ENCODE measurements at regions not wholly inside any gene's neighbourhood (a gene's known extent, or its start where the extent isn't known, plus 50 kb on each side); places are given as distances from the start of the nearest gene placed in this dataset.

DNA sequence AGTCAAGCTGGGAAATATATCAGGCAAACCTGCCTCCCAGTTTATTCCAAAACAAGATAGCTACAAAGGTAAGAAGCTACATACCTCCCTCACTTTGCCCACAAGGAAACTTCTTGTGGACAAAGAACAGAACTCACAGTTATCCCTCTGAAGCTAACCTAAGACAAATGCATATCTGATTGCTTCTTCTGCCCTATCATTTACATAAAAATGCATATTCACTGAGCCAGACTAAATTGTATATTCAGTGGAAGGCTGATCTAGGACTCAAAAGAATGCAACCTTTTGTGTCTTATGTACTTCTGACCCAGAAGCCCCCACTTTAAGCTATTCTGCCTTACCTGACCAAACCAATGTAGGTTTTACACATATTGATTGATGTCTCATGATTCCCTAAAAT, 276.8 kb downstream of the HTR1A start:
- intact Hi-C loops (cut with DNase I), result no loop called here
- no peak for DNase-seq
- no peaks in the 10 kb centered on the region for H3K4me1 ChIP-seq

DNA sequence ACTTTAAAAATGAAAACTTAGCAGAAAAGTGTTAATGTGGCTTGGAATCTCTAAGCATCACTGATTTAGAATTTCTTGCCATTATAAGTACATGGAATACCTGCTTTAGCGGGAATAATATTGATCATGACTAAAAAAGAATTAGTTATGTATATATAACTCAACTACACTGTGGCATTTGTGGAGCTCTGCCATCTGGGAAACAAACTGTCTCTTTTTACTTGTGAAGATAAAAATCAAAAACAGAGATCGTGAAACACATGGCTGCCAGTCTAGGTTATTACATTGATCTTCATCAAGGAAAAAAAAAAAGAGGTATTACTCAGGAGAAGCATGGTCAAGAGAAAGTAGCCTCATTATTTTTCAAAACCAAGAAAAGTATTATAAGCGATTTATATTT, 287.4 kb downstream of the HTR1A start:
- TF ChIP-seq, protein P1, sequence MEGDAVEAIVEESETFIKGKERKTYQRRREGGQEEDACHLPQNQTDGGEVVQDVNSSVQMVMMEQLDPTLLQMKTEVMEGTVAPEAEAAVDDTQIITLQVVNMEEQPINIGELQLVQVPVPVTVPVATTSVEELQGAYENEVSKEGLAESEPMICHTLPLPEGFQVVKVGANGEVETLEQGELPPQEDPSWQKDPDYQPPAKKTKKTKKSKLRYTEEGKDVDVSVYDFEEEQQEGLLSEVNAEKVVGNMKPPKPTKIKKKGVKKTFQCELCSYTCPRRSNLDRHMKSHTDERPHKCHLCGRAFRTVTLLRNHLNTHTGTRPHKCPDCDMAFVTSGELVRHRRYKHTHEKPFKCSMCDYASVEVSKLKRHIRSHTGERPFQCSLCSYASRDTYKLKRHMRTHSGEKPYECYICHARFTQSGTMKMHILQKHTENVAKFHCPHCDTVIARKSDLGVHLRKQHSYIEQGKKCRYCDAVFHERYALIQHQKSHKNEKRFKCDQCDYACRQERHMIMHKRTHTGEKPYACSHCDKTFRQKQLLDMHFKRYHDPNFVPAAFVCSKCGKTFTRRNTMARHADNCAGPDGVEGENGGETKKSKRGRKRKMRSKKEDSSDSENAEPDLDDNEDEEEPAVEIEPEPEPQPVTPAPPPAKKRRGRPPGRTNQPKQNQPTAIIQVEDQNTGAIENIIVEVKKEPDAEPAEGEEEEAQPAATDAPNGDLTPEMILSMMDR (IDR thresholded peaks at IDR 0.05), result no peak
- Histone ChIP-seq H3K9ac (ENCODE audit: low read depth in 2 of 2, low read length in 2 of 2) (no peak overlapping the region), H3K27ac (no peak overlapping the region), H3K36me3 (no peaks in the 10 kb centered on the region), H3K9me3 (no peaks in the 10 kb centered on the region), H3K4me3 (no peak overlapping the region), H3K4me1 (no peaks in the 10 kb centered on the region), H3K27me3 (no peaks in the 10 kb centered on the region)
- DNase-seq, result no peak
- intact Hi-C loops (cut with DNase I), result no loop called here

More for the DNA sequence above, 276.8 kb downstream of the HTR1A start:
- Histone ChIP-seq H3K27me3 (no peaks in the 10 kb centered on the region), H3K27ac (no peak overlapping the region), H3K9me3 (no peaks in the 10 kb centered on the region), H3K9ac (ENCODE audit: low read depth in 2 of 2, low read length in 2 of 2) (no peak overlapping the region), H3K4me3 (no peak overlapping the region), H3K36me3 (no peaks in the 10 kb centered on the region)
- TF ChIP-seq, protein P1 (IDR thresholded peaks at IDR 0.05), result no peak

DNA sequence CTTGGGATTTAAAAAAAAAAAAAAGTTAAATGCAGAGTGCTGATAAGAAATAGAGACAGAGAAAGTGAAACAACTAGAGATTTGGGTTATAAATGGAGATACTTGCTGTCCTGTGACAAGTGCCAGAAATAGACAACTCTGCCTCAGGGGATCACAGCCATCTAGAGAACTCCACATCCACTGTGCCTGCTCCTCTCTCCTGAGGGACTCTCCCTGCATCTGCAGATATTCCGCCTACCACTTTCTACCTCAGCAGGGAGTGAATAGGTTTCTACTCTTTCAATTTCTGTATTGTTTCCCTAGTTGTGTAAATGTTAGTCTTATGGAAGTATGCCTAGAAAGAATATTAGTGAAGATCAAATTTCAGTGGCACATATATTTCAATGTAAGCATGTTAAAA, 307.2 kb downstream of the HTR1A start:
- Histone ChIP-seq H3K9ac (ENCODE audit: low read depth in 2 of 2, low read length in 2 of 2) (no peak overlapping the region), H3K27ac (no peak overlapping the region), H3K4me1 (no peaks in the 10 kb centered on the region), H3K4me3 (no peak overlapping the region), H3K27me3 (no peaks in the 10 kb centered on the region), H3K36me3 (no peaks in the 10 kb centered on the region), H3K9me3 (no peaks in the 10 kb centered on the region)
- intact Hi-C loops (cut with DNase I), result no loop called here
- no peak for DNase-seq
- TF ChIP-seq, protein P1 (IDR thresholded peaks at IDR 0.05), result no peak

DNA sequence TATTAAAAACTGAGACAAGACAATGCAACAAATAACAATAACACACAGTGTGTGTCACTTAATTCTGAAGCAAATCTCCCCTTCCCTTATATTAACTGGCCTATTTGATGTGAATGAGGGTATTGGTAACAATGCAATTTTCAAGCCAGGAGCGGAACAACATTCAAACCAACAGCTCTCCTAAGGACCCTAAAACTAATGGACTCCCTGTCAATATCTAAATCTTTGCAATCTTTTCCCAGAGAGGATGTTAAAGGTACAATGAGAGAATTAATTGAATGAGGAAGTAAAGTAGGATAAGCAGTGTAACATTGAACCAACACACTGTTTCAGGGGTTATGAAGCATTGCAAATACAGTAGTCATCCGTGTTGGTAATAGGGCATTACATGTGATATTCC, 311.7 kb downstream of the HTR1A start:
- Histone ChIP-seq H3K27ac (no peak overlapping the region), H3K36me3 (no peaks in the 10 kb centered on the region), H3K9me3 (no peaks in the 10 kb centered on the region), H3K27me3 (no peaks in the 10 kb centered on the region), H3K9ac (ENCODE audit: low read depth in 2 of 2, low read length in 2 of 2) (no peak overlapping the region), H3K4me1 (no peaks in the 10 kb centered on the region), H3K4me3 (no peak overlapping the region)
- TF ChIP-seq, protein P1 (IDR thresholded peaks at IDR 0.05), result no peak
- intact Hi-C loops (cut with DNase I), result no loop called here
- no peak for DNase-seq

DNA sequence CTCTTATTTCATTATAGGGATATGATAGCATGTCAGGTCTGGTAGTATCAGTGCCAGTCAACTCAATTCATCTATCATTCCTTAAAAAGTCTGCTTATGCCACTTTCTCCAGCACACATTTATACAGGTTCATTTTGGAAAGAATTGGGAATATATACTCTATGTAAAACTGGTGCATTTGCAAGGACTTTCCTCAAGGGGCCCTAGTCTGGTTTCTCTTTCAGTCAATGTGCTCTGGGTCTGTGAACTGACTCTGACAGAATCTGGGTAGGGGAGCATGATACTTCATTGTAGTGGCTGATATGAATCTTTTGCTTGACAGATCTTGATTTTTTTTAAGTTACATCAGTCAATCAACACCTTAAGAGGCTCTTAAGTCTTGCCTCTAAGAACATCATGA, 313.9 kb downstream of the HTR1A start:
- no peak for DNase-seq
- Histone ChIP-seq H3K4me1 (no peaks in the 10 kb centered on the region), H3K27me3 (no peaks in the 10 kb centered on the region), H3K36me3 (no peaks in the 10 kb centered on the region), H3K4me3 (no peak overlapping the region), H3K27ac (no peak overlapping the region), H3K9me3 (no peaks in the 10 kb centered on the region), H3K9ac (ENCODE audit: low read depth in 2 of 2, low read length in 2 of 2) (no peak overlapping the region)
- TF ChIP-seq, protein P1 (IDR thresholded peaks at IDR 0.05), result no peak
- intact Hi-C loops (cut with DNase I), result no loop called here

Measured in colonic mucosa (tissue), 4 donors.